ENCODE measurements at regions not wholly inside any gene's neighbourhood (a gene's known extent, or its start where the extent isn't known, plus 50 kb on each side); places are given as distances from the start of the nearest gene placed in this dataset.

DNA sequence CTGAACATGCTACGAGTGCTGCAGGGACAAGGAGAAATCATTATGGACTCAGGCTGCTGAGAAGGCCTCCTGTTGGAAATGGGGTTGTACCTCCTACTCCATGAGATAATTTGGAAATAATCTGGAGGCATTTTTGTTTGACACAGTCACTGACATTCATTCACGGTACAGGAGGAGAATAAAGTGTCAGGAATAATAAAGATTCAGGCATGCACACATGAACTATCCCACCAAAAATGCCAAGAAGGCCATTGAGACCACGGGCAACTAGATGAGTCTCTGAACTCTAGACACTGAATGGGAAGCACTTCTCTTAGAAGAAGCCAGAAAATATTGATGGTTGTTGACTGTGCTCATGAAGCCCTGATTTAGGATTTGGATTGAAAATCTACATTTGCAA, 220.9 kb upstream of the HABP2 start:
- DNase-seq = no peak

DNA sequence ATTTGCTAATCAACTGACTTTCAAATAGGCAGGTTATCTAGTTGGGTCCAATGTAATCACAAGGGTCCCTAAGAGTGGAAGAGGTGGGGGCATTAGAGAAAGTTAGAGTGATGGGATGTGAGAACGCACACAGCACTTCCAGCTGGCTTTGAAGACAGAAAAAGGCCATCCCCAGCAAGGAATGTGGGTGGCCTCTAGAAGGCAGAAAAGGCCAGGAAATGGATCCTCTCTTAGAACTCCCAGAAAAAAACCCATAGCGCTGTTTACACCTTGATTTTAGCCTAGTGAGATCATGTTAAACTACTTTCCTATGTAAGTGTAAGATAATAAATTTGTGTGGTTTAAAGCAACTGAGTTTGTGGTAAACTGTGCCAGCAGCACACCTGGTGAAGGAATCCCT, 219.5 kb upstream of the HABP2 start:
- DNase-seq = no peak

DNA sequence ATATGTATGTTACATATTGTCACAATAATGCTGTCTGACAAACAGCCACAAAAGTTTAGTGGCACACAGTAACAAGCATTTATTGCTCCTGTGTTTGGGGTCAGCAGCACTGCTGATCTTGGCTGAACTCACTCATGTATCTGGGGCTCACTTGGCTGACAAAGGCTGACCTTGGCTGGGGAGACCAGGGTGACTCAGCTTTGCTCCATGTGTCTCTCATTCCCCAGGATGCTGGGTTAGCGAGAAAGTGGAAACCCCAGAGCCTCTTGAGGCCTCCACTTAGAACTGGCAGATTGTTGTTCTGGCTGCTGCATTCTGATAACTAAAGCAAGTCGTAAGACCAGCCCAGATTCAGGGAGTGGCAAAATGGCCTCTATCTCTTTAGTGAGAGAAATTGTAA, 217.3 kb upstream of the HABP2 start:
- DNase-seq = peak; percentile 27

DNA sequence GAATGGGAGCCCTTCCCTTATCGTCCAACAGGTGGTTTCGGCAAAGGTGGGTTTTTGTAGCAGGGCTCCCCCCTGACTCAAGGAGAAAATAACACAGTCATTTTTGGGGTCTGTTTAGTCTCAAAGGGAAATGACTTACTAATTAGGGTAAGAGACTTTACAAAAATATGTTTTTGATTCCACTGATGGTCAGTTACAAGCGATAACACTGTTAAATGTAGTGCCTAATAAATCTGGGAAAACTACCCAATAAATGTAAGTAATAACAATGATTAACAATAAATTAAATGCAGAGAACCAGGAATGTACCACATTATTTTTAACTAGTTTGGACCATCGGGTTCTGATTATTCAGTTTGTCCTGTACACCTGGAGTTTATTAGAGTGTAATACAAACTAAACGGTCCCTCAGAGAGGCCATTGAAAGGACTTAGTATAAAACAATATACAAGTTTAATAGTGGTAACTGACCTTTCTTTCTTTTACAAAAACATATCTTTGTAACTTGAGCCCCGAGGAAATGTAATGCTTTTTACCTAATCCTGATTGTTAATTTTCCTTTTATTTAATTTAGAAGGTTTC, 216.2 kb upstream of the HABP2 start:
- no peak for DNase-seq

DNA sequence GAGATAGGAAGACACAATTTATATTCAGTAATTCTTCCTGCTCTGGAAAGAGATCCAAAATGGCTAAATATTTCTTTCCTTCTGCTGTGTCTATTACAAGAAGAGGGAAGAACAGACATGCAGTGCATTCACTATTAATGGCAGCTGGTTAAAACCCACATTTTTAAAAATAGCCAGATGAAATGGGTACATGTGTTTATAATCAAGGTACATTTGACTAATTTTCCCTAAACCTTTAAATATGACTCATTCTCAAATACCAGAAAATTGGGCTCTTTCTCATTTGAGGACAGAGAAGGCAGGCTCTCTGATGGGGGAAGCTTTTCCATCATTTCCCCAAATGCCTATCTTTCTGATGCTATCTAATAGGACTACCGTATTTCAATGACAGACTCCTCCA, 215.7 kb upstream of the HABP2 start:
- DNase-seq = no peak

DNA sequence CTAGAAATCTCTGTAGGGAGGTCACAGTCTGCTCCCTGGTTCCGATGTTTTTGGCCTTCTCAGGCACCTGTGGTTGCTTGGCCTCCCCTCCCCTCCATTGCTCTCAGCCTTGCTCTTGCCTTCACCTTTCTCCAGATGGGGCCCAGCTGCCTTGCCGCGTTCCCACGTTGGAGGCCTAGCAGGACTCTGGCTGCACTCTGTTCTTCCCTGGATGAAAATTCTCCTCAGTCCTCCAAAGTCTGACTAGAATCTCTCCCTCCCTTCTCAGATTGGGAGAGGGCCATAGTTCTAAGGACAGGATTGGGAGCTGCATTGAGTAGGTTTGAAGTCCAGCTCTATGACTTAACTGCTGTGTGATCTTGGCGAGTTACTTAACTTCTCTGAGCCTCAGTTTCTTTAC, 213.7 kb upstream of the HABP2 start:
- DNase-seq = no peak

DNA sequence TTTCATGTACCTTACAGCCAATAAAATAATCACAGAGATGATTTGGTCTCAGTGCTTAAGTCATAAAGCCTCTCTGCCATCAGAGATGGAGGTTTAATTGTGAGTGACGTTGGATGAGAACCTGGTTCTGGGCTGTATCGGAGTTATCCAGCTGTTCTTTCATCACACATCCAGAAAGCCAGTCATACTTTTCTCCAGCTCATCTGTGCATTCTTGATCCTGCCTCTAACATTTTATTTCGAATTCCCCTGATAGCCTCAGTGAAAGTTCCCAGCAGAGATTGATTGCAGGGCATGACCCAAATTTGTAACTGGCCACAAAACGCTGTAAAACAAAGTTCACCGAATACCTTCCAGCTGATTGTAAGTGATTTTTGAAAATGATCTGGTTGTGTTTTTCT, 212.6 kb upstream of the HABP2 start:
- DNase-seq = no peak

DNA sequence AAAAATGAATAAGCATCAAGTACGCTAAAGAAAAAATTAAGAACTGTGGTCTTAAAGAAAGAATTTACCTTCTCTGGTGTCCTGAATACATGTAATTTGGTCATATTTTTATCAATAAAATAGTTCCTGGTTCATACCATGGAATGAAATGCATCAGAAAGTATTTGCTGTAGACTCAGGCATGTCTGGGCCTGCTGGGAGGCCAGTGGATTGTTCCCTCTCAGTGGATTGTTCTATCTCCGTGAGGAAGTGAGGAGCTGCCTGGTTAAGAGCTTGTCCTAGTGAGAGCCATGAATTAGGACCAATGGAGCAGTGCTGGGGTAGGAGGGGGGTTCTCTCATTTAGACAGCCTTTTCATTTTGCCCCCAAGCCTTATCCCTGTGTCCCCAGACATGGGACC, 211.7 kb upstream of the HABP2 start:
- DNase-seq = no peak

DNA sequence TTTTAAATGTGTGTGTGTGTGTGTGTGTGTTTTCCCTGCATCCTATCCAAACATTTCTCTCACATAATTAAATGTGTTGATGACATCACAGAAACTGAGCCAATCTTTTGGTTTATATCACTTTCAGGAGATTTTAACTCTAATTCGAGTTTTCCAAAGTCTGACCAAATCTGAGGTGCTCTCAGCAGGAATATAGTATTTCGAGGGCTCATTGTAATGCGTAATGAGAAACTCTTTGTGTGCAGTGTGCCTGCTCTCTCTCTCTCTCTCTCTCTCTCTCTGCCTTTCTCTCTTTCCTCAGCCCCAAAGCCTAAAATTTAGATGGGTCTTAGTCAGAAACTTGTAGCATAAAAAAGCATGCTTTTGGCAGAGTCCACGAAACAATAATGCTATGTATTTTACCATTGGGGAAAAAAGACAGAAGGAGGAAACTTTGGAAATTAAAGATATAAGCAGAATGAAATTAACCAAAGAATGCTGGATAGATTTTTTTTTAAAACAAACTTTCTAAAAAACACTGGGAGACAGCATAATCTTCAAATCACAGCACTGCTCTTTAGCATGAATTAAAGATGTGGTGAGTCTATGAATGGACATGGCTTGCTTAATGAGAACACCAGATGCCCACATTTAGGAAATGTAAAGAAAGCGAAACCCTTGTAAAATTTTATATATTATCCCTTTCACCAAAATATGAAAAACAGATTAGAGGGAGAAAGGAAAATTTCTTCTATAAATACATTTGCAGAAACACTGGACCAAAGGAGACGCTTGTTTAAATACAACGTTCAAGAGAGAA, 206.8 kb upstream of the HABP2 start:
- DNase-seq = no peak

DNA sequence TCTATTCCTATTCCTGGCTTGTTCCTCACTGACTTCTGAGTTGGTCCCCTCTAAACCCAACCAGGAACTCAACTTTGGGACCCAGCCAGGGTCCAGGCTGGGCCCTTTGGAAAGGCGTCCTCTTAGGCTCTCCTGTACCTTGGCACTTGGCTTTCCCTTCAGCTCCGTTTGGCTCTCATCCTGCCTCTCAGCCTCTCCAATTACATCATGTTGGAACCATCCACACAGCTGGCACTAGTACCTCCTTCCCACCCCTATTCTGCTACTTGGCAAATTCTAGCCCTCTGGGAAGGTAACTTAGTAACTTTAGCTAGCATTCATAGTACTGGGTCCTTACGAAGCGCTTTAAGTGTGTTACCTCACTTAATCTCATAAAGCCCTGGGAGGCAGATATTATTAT, 205.3 kb upstream of the HABP2 start:
- DNase-seq = no peak

DNA sequence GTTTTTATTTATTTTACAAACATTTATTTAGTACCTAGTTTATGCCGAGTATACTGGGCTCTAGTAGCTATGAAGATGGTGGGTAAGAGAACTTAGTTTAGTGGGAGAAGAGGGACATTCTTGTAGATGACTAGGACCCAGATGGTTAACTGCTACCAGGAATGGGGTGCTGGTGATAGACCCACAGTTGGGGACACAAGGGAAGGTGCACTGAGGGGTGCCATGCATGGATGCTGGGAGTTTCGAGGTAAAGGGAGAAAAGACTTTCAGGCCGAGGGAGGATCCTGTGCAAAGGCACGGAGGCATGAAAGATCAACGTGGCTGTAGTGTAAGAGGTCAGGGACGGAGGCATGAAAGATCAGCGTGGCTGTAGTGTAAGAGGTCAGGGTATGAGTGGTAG, 204.2 kb upstream of the HABP2 start:
- no peak for DNase-seq

DNA sequence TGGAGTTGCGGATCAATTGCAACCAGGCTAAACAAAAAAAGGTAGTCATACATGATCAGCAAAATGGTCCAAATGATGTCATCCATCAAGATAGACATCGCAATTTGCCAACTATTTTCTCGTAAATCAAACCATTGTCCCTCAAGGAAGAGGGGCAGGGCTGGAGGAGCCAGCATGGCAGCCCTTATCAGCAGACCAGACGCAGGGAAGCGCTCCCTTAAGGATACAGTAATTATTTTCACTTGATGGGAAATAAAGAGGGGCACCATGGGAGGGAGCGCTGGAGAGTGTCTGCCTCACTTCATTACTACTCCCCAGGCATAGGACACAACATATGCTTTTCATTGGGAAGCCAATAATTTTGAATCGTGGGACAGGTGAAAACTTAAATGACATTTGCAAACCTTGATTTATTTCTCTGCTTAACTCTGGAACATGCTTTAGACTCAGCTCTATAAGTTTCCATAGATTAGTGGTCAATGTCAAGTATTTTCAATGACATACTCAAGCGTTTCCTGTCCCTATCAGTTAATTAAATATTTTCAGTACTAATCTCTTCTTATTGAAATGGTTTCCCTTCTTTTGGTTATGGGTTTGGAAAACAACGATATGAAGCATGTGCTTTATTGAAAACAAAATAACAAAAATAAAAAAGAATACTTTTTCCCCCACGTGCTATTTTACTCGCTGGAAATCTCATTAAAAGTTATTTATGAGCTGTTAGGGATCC, 202.4 kb upstream of the HABP2 start:
- no peak for DNase-seq

DNA sequence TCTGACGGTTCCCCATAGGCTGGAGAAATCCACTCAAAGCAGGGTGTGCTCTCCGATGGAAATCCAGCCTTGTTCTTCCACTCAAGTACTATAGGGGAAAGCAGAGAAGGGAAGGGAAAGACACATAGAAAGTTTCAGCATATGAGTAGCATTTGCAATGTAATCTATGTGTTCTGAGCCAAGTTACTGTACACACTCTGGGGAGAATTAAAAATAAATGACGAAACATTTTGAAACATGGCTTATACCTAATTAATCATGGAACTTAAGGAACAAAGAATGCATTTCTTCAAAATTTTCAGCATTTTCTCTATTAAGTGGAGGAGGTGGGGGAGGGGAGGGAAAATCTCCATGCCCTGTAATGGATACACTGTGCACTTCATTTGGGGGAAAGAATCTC, 198.1 kb upstream of the HABP2 start:
- DNase-seq = no peak

DNA sequence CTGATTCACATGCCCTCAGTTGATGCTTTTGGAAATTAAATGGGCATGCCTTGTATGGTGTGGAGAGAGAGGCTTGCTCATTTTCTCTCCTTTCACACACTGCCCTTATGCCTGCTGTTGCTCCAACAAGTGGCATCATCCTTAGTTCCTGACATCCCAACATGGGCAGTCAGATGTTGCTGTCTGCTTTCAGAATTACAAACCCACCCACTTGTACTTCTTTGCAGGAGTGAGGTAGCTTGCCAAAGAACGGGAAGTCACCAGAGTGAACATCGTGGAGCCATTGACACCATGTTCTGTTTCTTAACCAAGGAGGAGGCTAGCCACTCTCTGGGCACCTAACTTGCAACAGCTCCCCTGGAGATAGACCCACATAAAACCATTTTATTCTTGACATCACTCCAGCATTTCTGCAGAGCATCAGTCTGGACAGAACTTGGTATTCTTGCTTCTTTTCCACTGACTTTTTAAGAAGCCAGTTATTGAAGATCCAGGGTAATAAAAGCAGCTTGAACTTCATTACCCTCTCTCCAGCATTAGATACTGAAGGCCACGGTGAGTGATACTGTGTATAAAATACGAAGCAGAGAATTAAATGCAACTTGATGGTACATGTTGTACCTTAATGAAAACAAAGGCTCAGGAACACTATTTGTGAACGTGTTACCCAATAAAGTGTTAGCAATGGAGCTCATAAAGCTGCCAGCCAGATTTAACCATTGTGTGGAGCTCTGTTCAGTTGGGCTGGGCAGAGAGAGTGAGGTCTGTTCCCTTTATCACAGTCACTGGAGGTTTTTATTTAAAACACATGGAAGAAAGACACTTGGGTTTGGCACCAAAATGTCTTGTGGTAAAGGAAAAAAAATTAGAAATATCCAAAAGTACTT, 195.8 kb upstream of the HABP2 start:
- no peak for DNase-seq

DNA sequence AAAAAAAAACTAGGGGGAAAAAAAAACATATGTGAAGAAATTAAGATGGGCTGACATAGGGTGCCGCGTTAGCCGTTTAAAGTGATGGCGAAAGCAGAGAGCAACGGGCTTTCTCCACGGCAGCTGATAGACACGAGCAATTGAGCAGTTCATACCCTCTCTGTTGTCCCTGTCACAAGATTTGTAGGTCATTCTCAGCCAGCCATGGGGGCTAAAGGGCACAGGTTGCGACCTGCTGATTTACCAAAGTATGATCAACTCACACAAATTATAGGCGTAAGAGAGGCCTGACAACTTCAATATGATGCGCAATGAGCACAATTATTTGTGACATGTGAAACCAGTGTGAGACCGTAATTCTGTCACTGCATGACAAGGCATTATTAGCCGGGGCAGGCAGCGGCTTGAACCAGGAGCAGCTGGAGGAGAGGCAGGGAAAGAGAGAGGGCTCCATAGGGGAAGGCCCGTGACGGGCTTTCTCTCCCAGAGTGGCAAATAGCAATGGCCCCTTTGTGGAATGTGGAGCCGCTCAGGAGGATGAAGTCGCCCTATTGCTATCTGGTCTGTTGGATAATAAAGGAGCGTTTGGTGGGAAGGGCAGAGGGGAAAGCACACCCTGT, 195.1 kb upstream of the HABP2 start:
- DNase-seq = no peak

DNA sequence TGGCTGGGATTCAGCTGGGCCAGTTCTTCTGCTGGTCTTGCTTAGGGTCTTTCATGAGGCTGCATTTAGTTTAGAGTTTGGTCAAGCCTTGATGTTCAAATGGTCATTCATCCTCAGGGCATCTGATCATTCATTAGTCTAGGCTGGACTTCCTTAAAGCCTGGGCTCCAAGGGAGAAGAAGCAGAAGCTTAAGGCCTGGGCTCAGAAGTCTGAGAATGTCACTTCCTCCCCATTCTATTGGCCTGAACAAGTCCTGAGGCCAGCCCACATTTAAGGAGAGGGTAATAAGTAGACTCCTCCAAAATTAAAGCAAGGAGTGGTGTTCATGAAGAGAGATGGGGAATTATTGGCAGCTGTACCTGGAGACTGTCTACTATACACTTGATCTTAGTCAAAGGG, 193.2 kb upstream of the HABP2 start:
- DNase-seq = no peak

DNA sequence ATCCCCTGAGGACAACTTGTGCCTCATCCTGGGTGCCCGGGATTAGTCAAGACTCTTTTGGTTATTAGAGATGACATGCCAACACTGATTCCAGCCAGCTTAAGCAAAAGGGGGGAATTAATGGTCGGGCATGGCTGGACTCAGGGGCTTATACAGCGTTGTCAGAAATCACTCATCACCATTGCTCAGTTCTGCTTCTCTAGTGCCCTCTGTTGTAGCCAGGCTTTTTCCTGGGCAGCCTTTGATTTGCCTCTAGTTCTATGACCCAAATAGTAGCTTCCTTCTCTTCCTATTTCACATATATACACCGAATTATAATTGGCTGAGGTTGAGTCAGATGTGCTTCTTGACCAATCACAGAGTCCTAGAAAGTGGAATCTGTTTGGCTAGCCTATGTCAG, 192.0 kb upstream of the HABP2 start:
- no peak for DNase-seq

DNA sequence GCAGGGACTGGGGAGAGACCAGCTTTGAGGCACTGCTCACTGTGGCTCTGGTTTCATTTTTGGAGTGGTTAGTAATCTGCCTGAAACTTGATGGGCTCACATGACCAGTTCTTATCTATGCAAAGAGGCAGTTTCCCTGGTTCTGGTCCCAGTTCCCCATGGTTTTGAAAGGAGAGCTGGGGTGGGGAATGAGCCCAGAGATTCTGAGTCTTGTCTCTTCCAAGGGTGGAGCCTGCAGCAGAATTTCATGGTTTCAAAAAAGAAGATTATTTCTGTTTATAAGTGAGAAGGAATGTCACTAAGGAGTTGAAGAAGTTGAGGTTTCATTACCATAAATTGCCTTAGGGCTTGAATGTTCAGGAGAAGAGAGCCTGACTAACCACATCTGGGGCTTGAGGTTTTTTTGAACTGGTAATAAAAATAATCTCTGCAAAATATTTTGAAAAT, 190.2 kb upstream of the HABP2 start:
- no peak for DNase-seq

DNA sequence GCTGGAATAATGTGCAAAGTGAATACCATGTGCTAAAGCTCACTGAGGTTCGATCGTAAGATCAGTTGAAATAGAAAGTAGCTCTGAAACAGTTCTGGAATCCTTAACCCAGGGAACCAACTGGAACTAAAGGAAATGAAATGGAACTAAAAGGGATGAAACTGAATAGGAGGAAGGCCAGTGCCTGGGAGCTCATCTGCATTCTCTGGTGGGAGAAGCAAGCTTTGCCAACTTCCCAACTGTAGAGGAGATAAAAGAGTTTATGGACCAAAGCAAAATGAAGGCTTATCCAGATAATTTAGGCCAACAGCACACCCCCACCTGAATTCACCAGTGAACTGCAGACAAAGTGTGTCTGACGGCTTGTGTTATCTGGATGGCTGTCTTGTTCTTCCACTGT, 188.6 kb upstream of the HABP2 start:
- DNase-seq = no peak

DNA sequence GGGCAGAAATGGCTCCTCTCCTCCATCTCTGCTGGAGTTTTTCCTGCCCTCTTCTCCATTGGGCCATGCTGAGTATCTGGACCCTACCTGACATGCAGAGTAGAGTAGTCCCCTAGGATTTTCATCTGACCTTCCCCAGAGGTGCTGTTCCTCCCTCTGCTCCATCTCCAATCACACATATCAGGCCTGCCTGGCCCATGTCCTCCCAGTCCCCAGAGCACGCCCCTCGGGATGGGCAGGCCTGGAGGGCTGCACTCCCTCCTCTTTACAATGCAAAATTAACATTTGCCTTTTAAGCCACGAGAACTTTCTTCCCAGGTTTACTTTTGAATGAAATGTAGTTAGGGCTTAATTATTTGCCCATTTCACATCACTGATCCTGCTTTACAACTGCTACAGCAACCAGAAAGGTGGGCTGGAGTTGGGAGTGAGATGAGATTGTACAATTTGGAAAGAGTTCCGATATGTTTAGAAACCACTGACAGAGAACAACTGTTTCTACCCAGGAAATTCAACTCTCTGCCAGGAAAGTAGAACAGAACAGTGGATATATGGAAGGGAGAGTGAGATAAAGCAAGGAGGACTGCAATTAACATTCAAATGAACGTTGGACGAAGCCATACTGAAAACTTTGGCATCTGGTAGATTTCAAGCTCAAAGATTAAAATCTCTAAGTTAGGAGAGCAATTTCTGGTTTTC, 184.0 kb upstream of the HABP2 start:
- no peak for DNase-seq

DNA sequence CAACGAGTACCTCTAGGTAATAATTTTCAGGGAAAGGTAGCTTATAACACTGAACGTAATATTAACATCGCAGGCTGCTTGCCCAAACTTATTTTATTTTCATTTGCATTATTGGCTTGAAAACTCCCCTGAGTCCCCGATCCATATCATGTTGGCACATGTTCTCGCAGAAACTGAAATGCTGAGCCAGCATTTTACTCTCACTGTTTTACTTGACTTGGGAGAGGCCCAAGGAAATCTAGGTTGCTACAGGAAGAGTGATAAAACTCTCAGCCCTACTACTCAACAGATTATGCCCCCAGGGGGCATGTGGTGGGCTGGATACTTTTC, 183.5 kb upstream of the HABP2 start:
- no peak for DNase-seq

DNA sequence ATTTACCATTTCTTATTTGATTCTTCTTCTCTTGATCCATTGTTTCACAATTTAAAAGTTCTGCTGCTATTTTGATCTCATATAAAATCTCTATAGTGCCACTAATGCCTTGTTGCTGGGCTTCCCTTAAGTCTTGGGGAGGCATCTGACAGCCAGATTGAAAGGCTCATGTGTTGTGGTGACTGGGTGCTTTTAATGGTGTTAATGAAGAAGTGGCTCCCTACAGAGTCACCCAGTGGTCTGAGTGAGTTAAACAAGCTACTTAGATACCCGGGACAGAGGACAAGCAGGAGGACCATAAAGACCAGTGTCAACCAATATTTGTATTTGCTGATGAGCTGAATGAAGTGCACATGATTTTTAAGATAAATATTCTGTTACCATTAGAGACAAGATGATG, 176.4 kb upstream of the HABP2 start:
- DNase-seq = no peak

Data from T1000 (cell line).